ENCODE measurements at regions not wholly inside any gene's neighbourhood (a gene's known extent, or its start where the extent isn't known, plus 50 kb on each side); places are given as distances from the start of the nearest gene placed in this dataset.

GRCh38 chr1:102655034-102655433, 453.3 kb downstream of the COL11A1 start:
- TF ChIP-seq CTCF (IDR thresholded peaks at IDR 0.05) (no peak), POLR2A (IDR thresholded peaks at IDR 0.05) (no peak), POLR2AphosphoS5 (IDR thresholded peaks at IDR 0.05) (no peak)
- intact Hi-C loops (cut with DNase I) = no loop called here
- H3K27ac ChIP-seq = no peak overlapping the region
- no peaks in the 10 kb centered on the region for H3K36me3 ChIP-seq
- DNase-seq (ENCODE audit: low spot score) = no peak
- 90% methylated on average over 8 of the region's 8 CpGs for WGBS
- H3K4me3 ChIP-seq = no peak overlapping the region
- no peaks in the 10 kb centered on the region for H3K27me3 ChIP-seq (replicated peaks; ENCODE audit: insufficient read depth)
- H3K4me1 ChIP-seq (replicated peaks) = no peaks in the 10 kb centered on the region
- no peaks in the 10 kb centered on the region for H3K9me3 ChIP-seq

- TF ChIP-seq POLR2AphosphoS5 (IDR thresholded peaks at IDR 0.05) = no peak
- TF ChIP-seq POLR2A (IDR thresholded peaks at IDR 0.05) = no peak
- TF ChIP-seq CTCF (IDR thresholded peaks at IDR 0.05) = no peak
- no peak for DNase-seq (ENCODE audit: low spot score)
- intact Hi-C loops (cut with DNase I) = no loop called here
Observed at GRCh38 chr1:102640872-102641271, 467.4 kb downstream of the COL11A1 start.

GRCh38 chr1:102640312-102640711, 468.0 kb downstream of the COL11A1 start:
- H3K4me3 ChIP-seq = no peak overlapping the region
- WGBS = 89% methylated on average over 1 of the region's 1 CpG
- H3K27me3 ChIP-seq (replicated peaks; ENCODE audit: insufficient read depth) = no peaks in the 10 kb centered on the region
- H3K36me3 ChIP-seq = no peaks in the 10 kb centered on the region
- DNase-seq (ENCODE audit: low spot score) = no peak
- H3K27ac ChIP-seq = no peak overlapping the region
- H3K4me1 ChIP-seq (replicated peaks) = no peaks in the 10 kb centered on the region
- intact Hi-C loops (cut with DNase I) = no loop called here
- TF ChIP-seq POLR2AphosphoS5 (IDR thresholded peaks at IDR 0.05) = no peak
- TF ChIP-seq CTCF (IDR thresholded peaks at IDR 0.05) = no peak
- TF ChIP-seq POLR2A (IDR thresholded peaks at IDR 0.05) = no peak
- H3K9me3 ChIP-seq = no peaks in the 10 kb centered on the region

More at GRCh38 chr1:102640872-102641271, 467.4 kb downstream of the COL11A1 start:
- WGBS = 86% methylated on average over 1 of the region's 1 CpG
- H3K4me3 ChIP-seq = no peak overlapping the region
- no peaks in the 10 kb centered on the region for H3K4me1 ChIP-seq (replicated peaks)
- H3K27ac ChIP-seq = no peak overlapping the region
- no peaks in the 10 kb centered on the region for H3K27me3 ChIP-seq (replicated peaks; ENCODE audit: insufficient read depth)
- no peaks in the 10 kb centered on the region for H3K36me3 ChIP-seq
- no peaks in the 10 kb centered on the region for H3K9me3 ChIP-seq

- no peaks in the 10 kb centered on the region for H3K36me3 ChIP-seq
- H3K27ac ChIP-seq = no peak overlapping the region
- no peak overlapping the region for H3K4me3 ChIP-seq
- H3K4me1 ChIP-seq (replicated peaks) = no peaks in the 10 kb centered on the region
- WGBS = 63% methylated on average over 3 of the region's 3 CpGs
- intact Hi-C loops (cut with DNase I) = no loop called here
- no peaks in the 10 kb centered on the region for H3K27me3 ChIP-seq (replicated peaks; ENCODE audit: insufficient read depth)
- DNase-seq (ENCODE audit: low spot score) = no peak
- TF ChIP-seq POLR2A (IDR thresholded peaks at IDR 0.05) = no peak
- no peaks in the 10 kb centered on the region for H3K9me3 ChIP-seq
Observed at GRCh38 chr1:102631691-102632090, 476.6 kb downstream of the COL11A1 start.

- TF ChIP-seq POLR2A (IDR thresholded peaks at IDR 0.05) (no peak), POLR2AphosphoS5 (IDR thresholded peaks at IDR 0.05) (no peak), CTCF (IDR thresholded peaks at IDR 0.05) (no peak)
- DNase-seq (ENCODE audit: low spot score) = no peak
- H3K27me3 ChIP-seq (replicated peaks; ENCODE audit: insufficient read depth) = no peaks in the 10 kb centered on the region
- no peak overlapping the region for H3K27ac ChIP-seq
- H3K9me3 ChIP-seq = no peaks in the 10 kb centered on the region
- no peak overlapping the region for H3K4me3 ChIP-seq
- intact Hi-C loops (cut with DNase I) = no loop called here
- no peaks in the 10 kb centered on the region for H3K36me3 ChIP-seq
- WGBS = 93% methylated on average over 1 of the region's 1 CpG
- H3K4me1 ChIP-seq (replicated peaks) = no peaks in the 10 kb centered on the region
Observed at GRCh38 chr1:102630041-102630440, 478.3 kb downstream of the COL11A1 start.
